ENCODE measurements at regions not wholly inside any gene's neighbourhood (a gene's known extent, or its start where the extent isn't known, plus 50 kb on each side); places are given as distances from the start of the nearest gene placed in this dataset.

GRCh38 chr7:115368998-115369397, 447.1 kb downstream of the MDFIC start:
- Mint-ChIP-seq H3K27ac (no peak overlapping the region), H3K36me3 (ENCODE audit: low read depth) (no peaks in the 10 kb centered on the region), H3K9me3 (no peaks in the 10 kb centered on the region), H3K27me3 (ENCODE audit: insufficient read depth) (no peaks in the 10 kb centered on the region), H3K4me3 (no peak overlapping the region), H3K4me1 (peaks cover 1% of the 10 kb centered on the region)
- no peak for DNase-seq
- Histone ChIP-seq H3K9me3 (ENCODE audit: control insufficient read depth, low read length) (no peaks in the 10 kb centered on the region), H3K4me3 (ENCODE audit: low read length) (no peak overlapping the region), H3K36me3 (ENCODE audit: control insufficient read depth, insufficient read depth, low read length) (no peaks in the 10 kb centered on the region), H3K27me3 (ENCODE audit: control insufficient read depth, insufficient read depth, low read length, poor library complexity, severe bottlenecking) (no peaks in the 10 kb centered on the region), H3K27ac (ENCODE audit: low read depth, low read length) (no peak overlapping the region), H3K9ac (ENCODE audit: extremely low read depth, low read length, poor library complexity, severe bottlenecking) (no peak overlapping the region), H3K4me1 (ENCODE audit: control insufficient read depth, insufficient read depth, low read length) (no peaks in the 10 kb centered on the region)
- TF ChIP-seq, protein P1, sequence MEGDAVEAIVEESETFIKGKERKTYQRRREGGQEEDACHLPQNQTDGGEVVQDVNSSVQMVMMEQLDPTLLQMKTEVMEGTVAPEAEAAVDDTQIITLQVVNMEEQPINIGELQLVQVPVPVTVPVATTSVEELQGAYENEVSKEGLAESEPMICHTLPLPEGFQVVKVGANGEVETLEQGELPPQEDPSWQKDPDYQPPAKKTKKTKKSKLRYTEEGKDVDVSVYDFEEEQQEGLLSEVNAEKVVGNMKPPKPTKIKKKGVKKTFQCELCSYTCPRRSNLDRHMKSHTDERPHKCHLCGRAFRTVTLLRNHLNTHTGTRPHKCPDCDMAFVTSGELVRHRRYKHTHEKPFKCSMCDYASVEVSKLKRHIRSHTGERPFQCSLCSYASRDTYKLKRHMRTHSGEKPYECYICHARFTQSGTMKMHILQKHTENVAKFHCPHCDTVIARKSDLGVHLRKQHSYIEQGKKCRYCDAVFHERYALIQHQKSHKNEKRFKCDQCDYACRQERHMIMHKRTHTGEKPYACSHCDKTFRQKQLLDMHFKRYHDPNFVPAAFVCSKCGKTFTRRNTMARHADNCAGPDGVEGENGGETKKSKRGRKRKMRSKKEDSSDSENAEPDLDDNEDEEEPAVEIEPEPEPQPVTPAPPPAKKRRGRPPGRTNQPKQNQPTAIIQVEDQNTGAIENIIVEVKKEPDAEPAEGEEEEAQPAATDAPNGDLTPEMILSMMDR (conservative IDR thresholded peaks at IDR 0.05): no peak

DNA sequence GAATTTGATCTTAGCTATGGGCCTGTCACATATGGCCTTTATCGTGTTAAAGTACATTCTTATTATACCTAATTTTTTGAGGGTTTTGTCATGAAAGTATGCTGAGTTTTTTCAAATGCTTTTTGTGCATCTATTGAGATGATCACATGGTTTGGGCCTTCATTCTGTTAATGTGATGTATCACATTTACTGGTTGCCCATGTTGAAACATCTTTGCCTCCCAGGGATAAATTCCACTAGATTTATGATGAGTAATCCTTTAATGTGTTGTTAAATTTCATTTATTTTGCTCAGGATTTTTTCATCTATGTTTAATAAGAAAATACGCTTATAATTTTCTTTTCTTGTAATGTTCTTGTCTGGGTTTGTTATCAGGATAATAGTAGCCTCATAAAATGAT, 442.0 kb downstream of the MDFIC start:
- Histone ChIP-seq H3K4me3 (ENCODE audit: low read length) (no peak overlapping the region), H3K4me1 (ENCODE audit: control insufficient read depth, insufficient read depth, low read length) (no peaks in the 10 kb centered on the region), H3K27me3 (ENCODE audit: control insufficient read depth, insufficient read depth, low read length, poor library complexity, severe bottlenecking) (no peaks in the 10 kb centered on the region), H3K36me3 (ENCODE audit: control insufficient read depth, insufficient read depth, low read length) (no peaks in the 10 kb centered on the region), H3K27ac (ENCODE audit: low read depth, low read length) (no peak overlapping the region), H3K9ac (ENCODE audit: extremely low read depth, low read length, poor library complexity, severe bottlenecking) (no peak overlapping the region), H3K9me3 (ENCODE audit: control insufficient read depth, low read length) (no peaks in the 10 kb centered on the region)
- 100% methylated on average over 2 of the region's 2 CpGs; no CpG with 5 or more reads in 1 of the 2 experiments for WGBS, 2 experiments (ENCODE audit: insufficient coverage in 1 of 2, insufficient read length in 1 of 2)
- Mint-ChIP-seq H3K27me3 (ENCODE audit: insufficient read depth) (no peaks in the 10 kb centered on the region), H3K9me3 (no peaks in the 10 kb centered on the region), H3K4me3 (no peak overlapping the region), H3K27ac (no peak overlapping the region), H3K4me1 (no peaks in the 10 kb centered on the region), H3K36me3 (ENCODE audit: low read depth) (no peaks in the 10 kb centered on the region)
- DNase-seq: no peak
- TF ChIP-seq, protein P1 (conservative IDR thresholded peaks at IDR 0.05): no peak

GRCh38 chr7:115359955-115360354, 438.1 kb downstream of the MDFIC start:
- H3K9me3 Mint-ChIP-seq: no peaks in the 10 kb centered on the region
- Histone ChIP-seq H3K4me3 (ENCODE audit: low read length) (no peak overlapping the region), H3K27me3 (ENCODE audit: control insufficient read depth, insufficient read depth, low read length, poor library complexity, severe bottlenecking) (no peaks in the 10 kb centered on the region), H3K27ac (ENCODE audit: low read depth, low read length) (no peak overlapping the region), H3K9me3 (ENCODE audit: control insufficient read depth, low read length) (no peaks in the 10 kb centered on the region), H3K36me3 (ENCODE audit: control insufficient read depth, insufficient read depth, low read length) (no peaks in the 10 kb centered on the region), H3K9ac (ENCODE audit: extremely low read depth, low read length, poor library complexity, severe bottlenecking) (no peak overlapping the region), H3K4me1 (ENCODE audit: control insufficient read depth, insufficient read depth, low read length) (no peaks in the 10 kb centered on the region)
- no peaks in the 10 kb centered on the region for H3K27me3 Mint-ChIP-seq (ENCODE audit: insufficient read depth)
- H3K4me3 Mint-ChIP-seq: no peak overlapping the region
- H3K36me3 Mint-ChIP-seq (ENCODE audit: low read depth): no peaks in the 10 kb centered on the region
- no peak for DNase-seq
- no peak overlapping the region for H3K27ac Mint-ChIP-seq
- H3K4me1 Mint-ChIP-seq: no peaks in the 10 kb centered on the region
- TF ChIP-seq, protein P1 (conservative IDR thresholded peaks at IDR 0.05): no peak

Data from endodermal cell (in vitro differentiated cells).